ENCODE measurements at regions not wholly inside any gene's neighbourhood (a gene's known extent, or its start where the extent isn't known, plus 50 kb on each side); places are given as distances from the start of the nearest gene placed in this dataset.

DNA sequence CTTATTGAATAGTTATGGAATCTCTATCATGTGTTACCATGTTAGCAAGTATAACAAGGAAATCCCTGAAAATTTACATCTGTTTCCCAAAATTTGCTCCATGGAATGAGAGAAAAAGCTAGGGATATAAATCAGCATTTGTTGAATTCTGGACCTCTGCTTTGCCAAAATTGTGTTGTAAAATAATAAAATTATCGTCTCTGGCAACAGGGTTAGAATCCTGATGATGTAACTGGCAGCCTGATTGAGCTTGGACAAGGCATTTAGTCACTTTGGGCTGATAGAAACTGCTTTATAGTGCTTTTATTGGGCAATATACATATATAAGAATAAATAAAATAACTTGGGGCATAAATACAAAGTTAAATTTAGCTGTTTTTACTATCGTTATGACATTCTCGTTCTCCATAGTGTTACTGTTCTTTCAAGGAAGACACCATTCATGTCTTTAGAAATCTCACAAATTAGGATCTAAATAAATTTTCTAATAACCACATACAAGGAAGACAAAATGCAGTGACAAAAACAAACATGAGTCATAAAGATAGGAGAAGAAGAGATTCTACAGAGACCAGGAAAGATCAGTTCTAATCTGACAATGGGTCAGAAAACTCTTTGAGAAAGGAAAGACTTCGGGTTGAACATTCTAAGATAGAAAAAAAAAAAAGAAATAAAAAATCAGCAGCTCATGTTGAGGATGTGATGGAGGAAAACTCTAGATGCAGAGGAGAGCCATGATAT, 145.0 kb upstream of the CDH10 start:
- DNase-seq (ENCODE audit: low spot score) (no peak), ATAC-seq (ENCODE audit: insufficient number of reproducible peaks, low FRiP score, low read depth) (no peak)
- TF ChIP-seq, protein P1, sequence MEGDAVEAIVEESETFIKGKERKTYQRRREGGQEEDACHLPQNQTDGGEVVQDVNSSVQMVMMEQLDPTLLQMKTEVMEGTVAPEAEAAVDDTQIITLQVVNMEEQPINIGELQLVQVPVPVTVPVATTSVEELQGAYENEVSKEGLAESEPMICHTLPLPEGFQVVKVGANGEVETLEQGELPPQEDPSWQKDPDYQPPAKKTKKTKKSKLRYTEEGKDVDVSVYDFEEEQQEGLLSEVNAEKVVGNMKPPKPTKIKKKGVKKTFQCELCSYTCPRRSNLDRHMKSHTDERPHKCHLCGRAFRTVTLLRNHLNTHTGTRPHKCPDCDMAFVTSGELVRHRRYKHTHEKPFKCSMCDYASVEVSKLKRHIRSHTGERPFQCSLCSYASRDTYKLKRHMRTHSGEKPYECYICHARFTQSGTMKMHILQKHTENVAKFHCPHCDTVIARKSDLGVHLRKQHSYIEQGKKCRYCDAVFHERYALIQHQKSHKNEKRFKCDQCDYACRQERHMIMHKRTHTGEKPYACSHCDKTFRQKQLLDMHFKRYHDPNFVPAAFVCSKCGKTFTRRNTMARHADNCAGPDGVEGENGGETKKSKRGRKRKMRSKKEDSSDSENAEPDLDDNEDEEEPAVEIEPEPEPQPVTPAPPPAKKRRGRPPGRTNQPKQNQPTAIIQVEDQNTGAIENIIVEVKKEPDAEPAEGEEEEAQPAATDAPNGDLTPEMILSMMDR (IDR thresholded peaks at IDR 0.05): no peak

DNA sequence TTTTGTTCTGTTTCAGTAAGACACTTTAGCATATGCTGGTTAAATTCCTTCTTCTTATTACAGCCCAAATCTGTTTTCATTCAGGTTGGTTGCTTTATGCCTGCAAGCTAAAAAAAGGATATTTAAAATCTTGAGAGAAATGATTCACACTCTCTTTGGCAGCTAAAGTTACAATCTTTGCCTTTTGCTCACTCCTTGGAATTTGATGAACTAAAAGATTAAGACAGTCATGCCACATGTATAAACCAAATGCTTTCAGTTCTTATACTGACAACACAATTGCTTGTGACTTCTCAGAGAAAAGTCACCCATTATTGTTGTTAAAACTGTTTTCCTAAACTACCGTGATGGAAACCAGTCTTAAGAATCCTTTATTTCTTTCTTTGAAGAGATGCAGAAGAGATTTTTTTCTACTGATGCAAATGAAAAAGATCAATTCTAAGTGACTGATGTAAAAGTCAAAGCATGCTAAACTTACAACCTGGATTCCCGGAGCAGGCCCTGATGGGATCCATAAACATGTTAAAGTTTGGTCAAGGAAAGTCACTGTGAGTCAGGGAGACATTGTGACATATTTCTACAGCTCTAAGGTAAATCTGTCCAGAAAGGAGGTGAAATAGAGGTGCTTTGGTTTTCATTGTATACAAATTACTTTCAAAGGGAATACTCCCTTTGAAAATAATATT, 144.2 kb upstream of the CDH10 start:
- DNase-seq (ENCODE audit: low spot score) (no peak), ATAC-seq (ENCODE audit: insufficient number of reproducible peaks, low FRiP score, low read depth) (no peak)
- Histone ChIP-seq H3K4me3 (no peak overlapping the region), H3K4me1 (ENCODE audit: control insufficient read depth in 1 of 2, low read depth in 2 of 2) (no peaks in the 10 kb centered on the region), H3K36me3 (no peaks in the 10 kb centered on the region), H3K27ac (no peak overlapping the region), H3K27me3 (replicated peaks; ENCODE audit: insufficient read depth) (no peaks in the 10 kb centered on the region), H3K9me3 (no peaks in the 10 kb centered on the region)
- TF ChIP-seq, protein P1 (IDR thresholded peaks at IDR 0.05): no peak

More for the DNA sequence above, 145.0 kb upstream of the CDH10 start:
- no peaks in the 10 kb centered on the region for H3K27me3 ChIP-seq (replicated peaks; ENCODE audit: insufficient read depth)
- H3K4me1 ChIP-seq (ENCODE audit: control insufficient read depth in 1 of 2, low read depth in 2 of 2): no peaks in the 10 kb centered on the region
- no peaks in the 10 kb centered on the region for H3K36me3 ChIP-seq
- H3K4me3 ChIP-seq: no peak overlapping the region
- no peak overlapping the region for H3K27ac ChIP-seq
- no peaks in the 10 kb centered on the region for H3K9me3 ChIP-seq

DNA sequence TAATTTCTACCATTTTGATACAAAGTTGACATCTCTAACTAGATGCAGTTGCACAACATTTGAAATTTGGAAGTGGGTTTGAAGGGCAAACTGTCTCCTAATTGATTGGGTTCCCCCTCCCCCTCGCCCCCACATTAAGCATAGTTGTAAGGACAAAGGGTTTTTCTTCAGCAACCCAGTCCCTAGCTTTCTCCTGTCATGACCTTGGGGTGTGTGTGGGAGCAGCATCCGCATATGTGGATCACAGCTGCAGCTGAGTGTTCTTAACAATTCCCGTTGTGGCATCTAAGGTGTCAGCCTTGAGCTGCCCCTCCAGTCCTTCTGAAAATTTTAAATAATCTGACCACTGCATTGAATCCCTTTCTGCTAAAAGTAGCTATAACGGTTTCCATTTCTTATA, 141.3 kb upstream of the CDH10 start:
- TF ChIP-seq, protein P1 (IDR thresholded peaks at IDR 0.05): no peak
- no peak for DNase-seq (ENCODE audit: low spot score)
- Histone ChIP-seq H3K27ac (no peak overlapping the region), H3K9me3 (no peaks in the 10 kb centered on the region), H3K36me3 (no peaks in the 10 kb centered on the region), H3K4me1 (ENCODE audit: control insufficient read depth in 1 of 2, low read depth in 2 of 2) (no peaks in the 10 kb centered on the region), H3K4me3 (no peak overlapping the region), H3K27me3 (replicated peaks; ENCODE audit: insufficient read depth) (no peaks in the 10 kb centered on the region)
- ATAC-seq (ENCODE audit: insufficient number of reproducible peaks, low FRiP score, low read depth): no peak

DNA sequence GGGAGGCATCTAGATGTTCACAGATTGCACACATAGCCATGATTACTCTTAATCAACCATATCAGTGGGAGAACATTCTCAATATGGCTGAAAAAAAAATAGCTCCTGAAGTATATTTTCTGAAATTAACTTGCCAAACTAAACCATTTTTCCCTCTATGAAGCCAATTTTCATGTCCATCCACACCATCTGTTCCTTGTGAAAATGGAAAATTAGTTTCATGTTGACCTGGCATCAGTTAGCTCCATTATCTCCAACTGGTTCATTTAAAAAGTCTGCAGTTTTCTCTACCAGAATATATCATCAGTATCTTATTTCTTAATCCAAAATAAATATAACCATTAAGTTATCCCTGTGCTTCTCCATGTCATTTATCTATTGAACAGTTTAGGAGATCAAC, 138.8 kb upstream of the CDH10 start:
- no peak for ATAC-seq (ENCODE audit: insufficient number of reproducible peaks, low FRiP score, low read depth)

DNA sequence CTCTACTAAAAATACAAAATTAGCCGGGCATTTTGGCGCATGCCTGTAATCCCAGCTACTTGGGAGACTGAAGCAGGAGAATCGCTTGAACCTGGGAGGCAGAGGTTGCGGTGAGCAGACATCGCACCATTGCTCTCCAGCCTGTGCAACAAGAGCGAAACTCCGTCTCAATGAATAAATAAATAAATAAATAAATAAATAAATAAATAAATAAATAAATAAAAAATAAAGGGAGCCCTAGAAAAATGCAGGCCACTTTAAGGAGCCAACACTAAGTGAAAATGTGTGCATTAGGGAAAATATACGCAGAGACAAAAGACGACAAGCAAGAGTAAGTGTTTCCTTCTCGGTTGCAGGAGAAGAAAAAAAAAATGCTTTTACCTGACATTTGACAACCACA, 132.6 kb upstream of the CDH10 start:
- Histone ChIP-seq H3K4me3 (no peak overlapping the region), H3K4me1 (ENCODE audit: control insufficient read depth in 1 of 2, low read depth in 2 of 2) (no peaks in the 10 kb centered on the region), H3K27ac (no peak overlapping the region), H3K9me3 (no peaks in the 10 kb centered on the region), H3K27me3 (replicated peaks; ENCODE audit: insufficient read depth) (no peaks in the 10 kb centered on the region), H3K36me3 (no peaks in the 10 kb centered on the region)
- TF ChIP-seq, protein P1 (IDR thresholded peaks at IDR 0.05): no peak
- ATAC-seq (ENCODE audit: insufficient number of reproducible peaks, low FRiP score, low read depth): no peak
- no peak for DNase-seq (ENCODE audit: low spot score)

More for the DNA sequence above, 138.8 kb upstream of the CDH10 start:
- Histone ChIP-seq H3K36me3 (no peaks in the 10 kb centered on the region), H3K4me3 (no peak overlapping the region), H3K27me3 (replicated peaks; ENCODE audit: insufficient read depth) (no peaks in the 10 kb centered on the region), H3K27ac (no peak overlapping the region), H3K9me3 (no peaks in the 10 kb centered on the region), H3K4me1 (ENCODE audit: control insufficient read depth in 1 of 2, low read depth in 2 of 2) (no peaks in the 10 kb centered on the region)
- TF ChIP-seq, protein P1 (IDR thresholded peaks at IDR 0.05): no peak
- DNase-seq (ENCODE audit: low spot score): no peak
